ENCODE measurements at regions not wholly inside any gene's neighbourhood (a gene's known extent, or its start where the extent isn't known, plus 50 kb on each side); places are given as distances from the start of the nearest gene placed in this dataset.

GRCh38 chr4:1534095-1534872 lies 128.0 kb upstream of the NKX1-1 start:
- intact Hi-C loops (cut with micrococcal nuclease) = no loop called here
- Histone ChIP-seq H3K27ac (ENCODE audit: insufficient read depth, low read depth, low read length) (no peak overlapping the region), H3K27me3 (ENCODE audit: control insufficient read depth in 2 of 2, insufficient read depth in 2 of 2, low read length in 2 of 2) (no peaks in the 10 kb centered on the region), H3K4me3 (replicated peaks in 1 of 3; ENCODE audit: insufficient read depth in 1 of 3, low read depth in 1 of 3, low read length in 3 of 3) (no peak overlapping the region), H3K9me3 (replicated peaks; ENCODE audit: control insufficient read depth, insufficient read depth, low read length) (no peaks in the 10 kb centered on the region), H3K36me3 (ENCODE audit: control insufficient read depth in 2 of 2, extremely low read depth in 1 of 2, insufficient read depth in 2 of 2, low read length in 2 of 2) (no peaks in the 10 kb centered on the region), H2AFZ (ENCODE audit: low read depth, low read length) (no peak overlapping the region), H3K9ac (replicated peaks; ENCODE audit: extremely low read depth, insufficient read depth, low read length) (no peak overlapping the region), H3K4me1 (ENCODE audit: control insufficient read depth, extremely low read depth, insufficient read depth, low read length) (no peaks in the 10 kb centered on the region), H4K20me1 (replicated peaks; ENCODE audit: control insufficient read depth, extremely low read depth, insufficient read depth, low read length) (no peaks in the 10 kb centered on the region), H3K79me2 (ENCODE audit: control insufficient read depth, insufficient read depth, low read length) (no peaks in the 10 kb centered on the region), H3K4me2 (ENCODE audit: insufficient read depth, low read length) (no peak overlapping the region), H3K9me1 (replicated peaks; ENCODE audit: control insufficient read depth, extremely low read depth, insufficient read depth, low read length) (no peaks in the 10 kb centered on the region)
- TF ChIP-seq FOS (IDR thresholded peaks at IDR 0.05; ENCODE audit: borderline replicate concordance, insufficient read depth, low read length) = no peak
- TF ChIP-seq, protein P1, sequence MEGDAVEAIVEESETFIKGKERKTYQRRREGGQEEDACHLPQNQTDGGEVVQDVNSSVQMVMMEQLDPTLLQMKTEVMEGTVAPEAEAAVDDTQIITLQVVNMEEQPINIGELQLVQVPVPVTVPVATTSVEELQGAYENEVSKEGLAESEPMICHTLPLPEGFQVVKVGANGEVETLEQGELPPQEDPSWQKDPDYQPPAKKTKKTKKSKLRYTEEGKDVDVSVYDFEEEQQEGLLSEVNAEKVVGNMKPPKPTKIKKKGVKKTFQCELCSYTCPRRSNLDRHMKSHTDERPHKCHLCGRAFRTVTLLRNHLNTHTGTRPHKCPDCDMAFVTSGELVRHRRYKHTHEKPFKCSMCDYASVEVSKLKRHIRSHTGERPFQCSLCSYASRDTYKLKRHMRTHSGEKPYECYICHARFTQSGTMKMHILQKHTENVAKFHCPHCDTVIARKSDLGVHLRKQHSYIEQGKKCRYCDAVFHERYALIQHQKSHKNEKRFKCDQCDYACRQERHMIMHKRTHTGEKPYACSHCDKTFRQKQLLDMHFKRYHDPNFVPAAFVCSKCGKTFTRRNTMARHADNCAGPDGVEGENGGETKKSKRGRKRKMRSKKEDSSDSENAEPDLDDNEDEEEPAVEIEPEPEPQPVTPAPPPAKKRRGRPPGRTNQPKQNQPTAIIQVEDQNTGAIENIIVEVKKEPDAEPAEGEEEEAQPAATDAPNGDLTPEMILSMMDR (IDR thresholded peaks at IDR 0.05; ENCODE audit: extremely low read depth in 1 of 2, insufficient read depth in 1 of 2, low read depth in 1 of 2, low read length in 2 of 2) = no peak
- no peak for TF ChIP-seq EZH2 (IDR thresholded peaks at IDR 0.05; ENCODE audit: borderline replicate concordance, low read depth, low read length, severe bottlenecking)
- no peak for TF ChIP-seq MAX (IDR thresholded peaks at IDR 0.05; ENCODE audit: insufficient read depth, insufficient read length)
- TF ChIP-seq POLR2AphosphoS5 (IDR thresholded peaks at IDR 0.05; ENCODE audit: insufficient read depth, low read depth, low read length) = no peak
- no peak for TF ChIP-seq MYC (IDR thresholded peaks at IDR 0.05; ENCODE audit: low read depth, low read length)
- no peak for TF ChIP-seq POLR2A (IDR thresholded peaks at IDR 0.05; ENCODE audit: low read depth, low read length)
- TF ChIP-seq GATA2 (IDR thresholded peaks at IDR 0.05; ENCODE audit: insufficient read depth, insufficient read length, low read depth, low read length) = no peak
- TF ChIP-seq JUN (IDR thresholded peaks at IDR 0.05; ENCODE audit: borderline replicate concordance, insufficient read depth, insufficient read length, low read depth) = no peak
- no peak for DNase-seq (ENCODE audit: low read depth, low spot score)
- no peak for FAIRE-seq
- ChIA-PET CTCF (interaction anchor here (0.8 to 1.3 kb wide), 3 partner anchors 9 to 178 kb away, joined by 3 read pairs; no protein-coding TSS in a partner anchor), POLR2A (no interaction called here)
- no TSS peak for BruUV-seq (replicated peaks)
- dilution Hi-C loops (cut with MboI; ENCODE audit: extremely low pct_ligation_motif_present, low sequenced_read_pairs) = no loop called here

Measured in endothelial cell of umbilical vein (primary cell).